NT2/D1 (cell line): ENCODE measurements at regions not wholly inside any gene's neighbourhood (a gene's known extent, or its start where the extent isn't known, plus 50 kb on each side); places are given as distances from the start of the nearest gene placed in this dataset.

ENCODE experiments used
- DNase-seq: peaks from one replicate; pipeline ENCODE4 v3.0.0-alpha.2; 2011; ENCODE audit warnings: low read depth, low spot score
- H3K27me3 ChIP-seq: 2 replicates; pipeline ENCODE4 v1.6.0; 2011; ENCODE audit warnings: mild to moderate bottlenecking; ENCODE audit not compliant: insufficient read length, insufficient read depth
- H3K36me3 ChIP-seq: 2 replicates; pipeline ENCODE4 v1.6.1; 2011; ENCODE audit warnings: mild to moderate bottlenecking, low read length, mixed read lengths; ENCODE audit not compliant: insufficient read depth, insufficient read length
- H3K4me1 ChIP-seq: 2 replicates; pipeline ENCODE4 v1.5.1; 2011; ENCODE audit not compliant: insufficient read depth, insufficient read length
- H3K4me3 ChIP-seq: 2 replicates; pipeline ENCODE4 v1.5.1; 2011; ENCODE audit warnings: low read depth; ENCODE audit not compliant: insufficient read length
- H3K9ac ChIP-seq: 2 replicates; pipeline ENCODE4 v1.6.0; 2011; ENCODE audit warnings: low read depth; ENCODE audit not compliant: insufficient read length
- H3K9me3 ChIP-seq: 2 replicates; pipeline ENCODE4 v1.5.1; 2011; ENCODE audit warnings: mild to moderate bottlenecking, low read length; ENCODE audit not compliant: insufficient read depth
- SUZ12 ChIP-seq: IDR thresholded peaks from 2 replicates; pipeline ENCODE4 v1.6.1; 2011; ENCODE audit not compliant: insufficient read length, insufficient read depth; ENCODE audit errors: extremely low read depth
- YY1 ChIP-seq: IDR thresholded peaks from 2 replicates; pipeline ENCODE4 v1.6.1; 2011; ENCODE audit not compliant: insufficient read length, insufficient read depth
- ZNF274 ChIP-seq: IDR thresholded peaks from 2 replicates; pipeline ENCODE4 v1.6.1; 2011; ENCODE audit warnings: mild to moderate bottlenecking, low read depth, low read length

- no peaks in the 10 kb centered on the region for H3K4me1 ChIP-seq
- no peak overlapping the region for H3K4me3 ChIP-seq
- H3K9ac ChIP-seq, result no peak overlapping the region
- no peaks in the 10 kb centered on the region for H3K27me3 ChIP-seq
- no peak for DNase-seq
- H3K9me3 ChIP-seq, result no peaks in the 10 kb centered on the region
- TF ChIP-seq SUZ12 (no peak), ZNF274 (no peak), YY1 (no peak)
- no peaks in the 10 kb centered on the region for H3K36me3 ChIP-seq
These were observed 201.8 kb upstream of the AGR3 start for GRCh38 chr7:17083392-17084165.

- Histone ChIP-seq H3K9ac (no peak overlapping the region), H3K9me3 (no peaks in the 10 kb centered on the region), H3K36me3 (no peaks in the 10 kb centered on the region), H3K4me1 (no peaks in the 10 kb centered on the region), H3K27me3 (no peaks in the 10 kb centered on the region), H3K4me3 (no peak overlapping the region)
- no peak for DNase-seq
- no peak for TF ChIP-seq YY1
- no peak for TF ChIP-seq ZNF274
- no peak for TF ChIP-seq SUZ12
These were observed 202.3 kb upstream of the AGR3 start for GRCh38 chr7:17084166-17084475.

GRCh38 chr7:17085186-17085585 lies 203.4 kb upstream of the AGR3 start:
- DNase-seq, result no peak
- no peak overlapping the region for H3K4me3 ChIP-seq
- no peaks in the 10 kb centered on the region for H3K9me3 ChIP-seq
- no peaks in the 10 kb centered on the region for H3K36me3 ChIP-seq
- no peaks in the 10 kb centered on the region for H3K4me1 ChIP-seq
- no peak overlapping the region for H3K9ac ChIP-seq
- TF ChIP-seq SUZ12, result no peak
- no peak for TF ChIP-seq ZNF274
- TF ChIP-seq YY1, result no peak
- no peaks in the 10 kb centered on the region for H3K27me3 ChIP-seq

- Histone ChIP-seq H3K36me3 (no peaks in the 10 kb centered on the region), H3K27me3 (no peaks in the 10 kb centered on the region), H3K9me3 (no peaks in the 10 kb centered on the region), H3K4me3 (no peak overlapping the region), H3K4me1 (no peaks in the 10 kb centered on the region), H3K9ac (no peak overlapping the region)
- no peak for DNase-seq
- TF ChIP-seq SUZ12 (no peak), YY1 (no peak), ZNF274 (no peak)
These were observed 204.6 kb upstream of the AGR3 start for GRCh38 chr7:17086403-17086802.

- DNase-seq, result no peak
- Histone ChIP-seq H3K4me3 (no peak overlapping the region), H3K36me3 (no peaks in the 10 kb centered on the region), H3K27me3 (no peaks in the 10 kb centered on the region), H3K4me1 (no peaks in the 10 kb centered on the region), H3K9ac (no peak overlapping the region), H3K9me3 (no peaks in the 10 kb centered on the region)
- TF ChIP-seq SUZ12 (no peak), YY1 (no peak), ZNF274 (no peak)
These were observed 207.7 kb upstream of the AHR start for GRCh38 chr7:17090751-17091150.

GRCh38 chr7:17093461-17093860 lies 205.0 kb upstream of the AHR start:
- no peak for TF ChIP-seq YY1
- TF ChIP-seq SUZ12, result no peak
- TF ChIP-seq ZNF274, result no peak
- Histone ChIP-seq H3K27me3 (no peaks in the 10 kb centered on the region), H3K9me3 (no peaks in the 10 kb centered on the region), H3K4me1 (no peaks in the 10 kb centered on the region), H3K36me3 (no peaks in the 10 kb centered on the region), H3K4me3 (no peak overlapping the region), H3K9ac (no peak overlapping the region)
- DNase-seq, result no peak

GRCh38 chr7:17094963-17095574 lies 203.4 kb upstream of the AHR start:
- H3K9ac ChIP-seq, result no peak overlapping the region
- H3K9me3 ChIP-seq, result no peaks in the 10 kb centered on the region
- H3K4me3 ChIP-seq, result no peak overlapping the region
- no peaks in the 10 kb centered on the region for H3K4me1 ChIP-seq
- H3K27me3 ChIP-seq, result no peaks in the 10 kb centered on the region
- H3K36me3 ChIP-seq, result no peaks in the 10 kb centered on the region
- TF ChIP-seq ZNF274, result no peak
- TF ChIP-seq SUZ12, result no peak
- TF ChIP-seq YY1, result no peak
- no peak for DNase-seq
